ENCODE measurements at regions not wholly inside any gene's neighbourhood (a gene's known extent, or its start where the extent isn't known, plus 50 kb on each side); places are given as distances from the start of the nearest gene placed in this dataset.

DNA sequence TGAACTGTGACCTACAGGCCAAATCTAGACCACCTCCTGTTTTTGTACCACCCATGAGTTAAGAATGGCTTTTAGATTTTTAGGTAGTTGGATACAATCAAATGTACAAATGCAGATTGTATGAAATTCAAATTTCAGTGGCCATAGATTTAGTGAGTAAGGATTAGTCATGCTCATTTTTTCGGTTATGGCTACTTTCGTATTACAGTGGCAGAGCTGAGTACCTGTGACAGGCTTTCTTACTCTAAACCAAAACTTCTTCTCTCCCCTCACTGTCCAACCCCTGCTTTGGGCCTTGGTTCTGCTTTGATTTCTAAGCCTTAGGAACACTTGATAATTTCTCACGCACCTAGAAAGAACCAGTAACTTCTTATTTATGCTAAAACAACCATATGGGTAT is 82.1 kb downstream of the CDC42EP3 start:
- DNase-seq (ENCODE audit: extremely low read depth, low read depth), result no peak

DNA sequence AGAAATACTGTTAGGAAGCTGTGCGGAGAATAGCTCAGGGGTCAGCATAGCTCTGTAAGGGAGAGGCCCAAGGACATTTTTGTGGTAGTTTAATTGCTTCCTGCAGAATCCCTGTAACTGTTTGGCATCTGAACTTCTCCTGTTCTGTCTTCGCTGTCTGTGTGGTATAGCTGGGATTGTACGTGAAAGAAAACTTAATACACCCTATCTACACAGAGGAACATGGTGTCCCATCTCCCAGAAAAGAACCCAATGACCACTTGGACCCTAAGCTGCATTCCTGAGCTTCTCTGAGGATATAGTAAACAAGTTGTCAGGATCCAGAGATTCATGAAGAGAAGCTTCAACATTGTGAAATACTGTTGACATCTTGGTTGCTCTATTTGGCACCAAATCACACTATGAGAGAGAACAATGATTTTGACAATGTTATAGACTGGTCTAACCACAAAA is 81.3 kb downstream of the CDC42EP3 start:
- TF ChIP-seq, protein P1, sequence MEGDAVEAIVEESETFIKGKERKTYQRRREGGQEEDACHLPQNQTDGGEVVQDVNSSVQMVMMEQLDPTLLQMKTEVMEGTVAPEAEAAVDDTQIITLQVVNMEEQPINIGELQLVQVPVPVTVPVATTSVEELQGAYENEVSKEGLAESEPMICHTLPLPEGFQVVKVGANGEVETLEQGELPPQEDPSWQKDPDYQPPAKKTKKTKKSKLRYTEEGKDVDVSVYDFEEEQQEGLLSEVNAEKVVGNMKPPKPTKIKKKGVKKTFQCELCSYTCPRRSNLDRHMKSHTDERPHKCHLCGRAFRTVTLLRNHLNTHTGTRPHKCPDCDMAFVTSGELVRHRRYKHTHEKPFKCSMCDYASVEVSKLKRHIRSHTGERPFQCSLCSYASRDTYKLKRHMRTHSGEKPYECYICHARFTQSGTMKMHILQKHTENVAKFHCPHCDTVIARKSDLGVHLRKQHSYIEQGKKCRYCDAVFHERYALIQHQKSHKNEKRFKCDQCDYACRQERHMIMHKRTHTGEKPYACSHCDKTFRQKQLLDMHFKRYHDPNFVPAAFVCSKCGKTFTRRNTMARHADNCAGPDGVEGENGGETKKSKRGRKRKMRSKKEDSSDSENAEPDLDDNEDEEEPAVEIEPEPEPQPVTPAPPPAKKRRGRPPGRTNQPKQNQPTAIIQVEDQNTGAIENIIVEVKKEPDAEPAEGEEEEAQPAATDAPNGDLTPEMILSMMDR (IDR thresholded peaks at IDR 0.05; ENCODE audit: low read depth, low read length), result no peak
- no peak for DNase-seq (ENCODE audit: extremely low read depth, low read depth)

More for the DNA sequence above, 82.1 kb downstream of the CDC42EP3 start:
- TF ChIP-seq, protein P1 (IDR thresholded peaks at IDR 0.05; ENCODE audit: low read depth, low read length), result no peak

Measured in AG09319 (cell line).